Umbilical cord (tissue), 1 donor: ENCODE measurements at regions not wholly inside any gene's neighbourhood (a gene's known extent, or its start where the extent isn't known, plus 50 kb on each side); places are given as distances from the start of the nearest gene placed in this dataset.
"Not testable (repeated sequence)": the region's sequence is repeated elsewhere in the genome, so short reads cannot be mapped to it uniquely, and the experiment has no call there.

Experiments used
- DNase-seq: peaks from one replicate; pipeline ENCODE4 v3.0.0-alpha.2; 2015; ENCODE audit warnings: low spot score

DNA sequence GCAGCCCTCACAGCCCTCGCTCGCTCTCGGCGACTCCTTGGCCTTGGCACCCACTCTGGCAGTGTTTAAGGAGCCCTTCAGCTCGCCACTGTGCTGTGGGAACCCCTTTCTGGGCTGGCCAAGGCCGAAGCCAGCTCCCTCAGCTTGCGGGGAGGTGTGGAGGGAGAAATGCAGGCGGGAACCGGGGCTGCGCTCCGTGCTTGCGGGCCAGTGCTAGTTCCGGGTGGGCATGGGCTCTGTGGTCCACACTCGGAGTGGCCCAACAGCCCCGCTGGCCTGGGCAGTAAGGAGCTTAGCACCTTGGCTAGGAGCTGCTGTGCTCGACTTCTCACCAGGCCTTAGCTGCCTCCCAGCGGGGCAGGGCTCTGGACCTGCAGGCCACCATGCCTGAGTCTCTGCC, 192.6 kb downstream of the COX18 start:
- DNase-seq = no peak

DNA sequence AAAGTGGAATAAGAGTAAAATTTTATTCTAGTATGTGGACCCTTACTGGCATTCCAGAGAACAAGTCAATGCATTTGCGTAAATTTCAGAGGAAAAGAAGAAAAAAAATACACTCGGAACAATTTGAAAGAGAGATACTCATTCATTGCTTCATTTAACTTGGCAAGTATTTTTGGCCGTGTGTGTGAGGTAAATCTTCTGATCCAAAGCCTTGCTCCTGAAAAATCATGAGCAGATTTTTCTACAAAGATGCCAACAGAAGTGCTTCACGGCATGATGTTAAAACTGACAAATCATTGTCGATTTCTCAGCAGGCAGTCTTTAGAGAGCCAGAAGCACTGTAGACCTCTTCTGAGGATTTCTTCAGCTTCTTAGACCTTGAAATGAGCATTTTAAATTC, 194.0 kb downstream of the COX18 start:
- DNase-seq = no peak

- DNase-seq = no peak
Observed at GRCh38 chr4:72875138-72875537, 194.4 kb downstream of the COX18 start.

DNA sequence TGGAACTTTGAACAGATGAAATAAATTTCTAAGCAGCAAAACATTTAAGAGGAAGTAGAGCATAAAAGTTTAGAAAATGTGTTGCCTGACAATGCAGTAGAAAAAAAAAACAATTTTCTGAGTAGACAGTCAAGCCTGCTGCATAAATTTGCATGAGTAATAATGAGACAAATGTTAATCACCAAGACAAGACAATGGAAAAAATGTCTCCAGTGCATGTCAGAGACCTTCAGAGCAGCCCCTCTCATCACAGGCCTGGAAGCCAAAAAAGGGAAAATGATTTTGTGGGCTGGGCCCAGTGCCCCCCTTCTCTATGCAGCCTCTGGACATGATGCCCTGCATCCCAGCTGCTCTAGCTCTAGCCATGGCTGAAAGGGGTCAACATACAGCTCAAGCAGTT, 204.6 kb downstream of the COX18 start:
- DNase-seq = no peak

DNA sequence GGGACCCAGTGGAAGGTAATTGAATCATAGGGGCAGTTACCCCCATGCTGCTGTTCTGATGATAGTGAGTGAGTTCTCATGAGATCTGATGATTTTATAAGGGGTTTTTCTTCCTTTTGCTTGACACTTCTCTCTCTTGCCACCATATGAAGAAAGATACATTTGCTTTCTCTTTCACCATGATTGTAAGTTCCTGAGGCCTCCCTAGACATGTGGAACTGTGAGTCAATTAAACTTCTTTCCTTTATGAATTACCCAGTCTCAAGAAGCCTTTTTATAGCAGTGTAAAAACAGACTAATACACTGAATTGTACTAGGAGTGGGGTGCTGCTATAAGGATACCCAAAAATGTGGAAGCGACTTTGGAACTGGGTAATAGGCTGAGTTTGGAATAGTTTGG, 205.2 kb downstream of the COX18 start:
- DNase-seq = not testable (repeated sequence)

GRCh38 chr4:72860766-72861165, 208.8 kb downstream of the COX18 start:
- DNase-seq = no peak

GRCh38 chr4:72858328-72858727, 211.2 kb downstream of the COX18 start:
- DNase-seq = no peak

- no peak for DNase-seq
Observed at GRCh38 chr4:72857787-72858186, 211.7 kb downstream of the COX18 start.

DNA sequence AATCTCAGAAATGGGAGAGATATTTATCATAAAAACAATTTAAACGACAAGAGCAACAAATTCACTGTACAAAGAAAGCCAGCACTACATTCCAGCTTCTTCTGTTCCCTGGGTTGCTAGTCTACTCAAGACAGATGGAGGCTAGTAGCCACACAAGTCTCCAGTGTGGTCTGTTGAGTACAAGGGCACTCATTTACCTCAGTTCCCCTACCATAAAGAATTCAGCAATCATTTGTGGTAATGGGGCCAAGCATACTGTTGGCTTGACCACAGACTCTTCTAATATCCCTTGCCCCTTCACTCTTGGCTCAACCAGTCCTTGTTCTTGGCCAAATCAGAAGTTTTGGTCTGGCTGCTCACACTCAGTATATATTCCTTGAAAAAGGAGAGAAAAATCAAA, 212.3 kb downstream of the COX18 start:
- no peak for DNase-seq

- no peak for DNase-seq
Observed at GRCh38 chr4:72846280-72847111, 223.0 kb downstream of the COX18 start.

- DNase-seq = no peak
Observed at GRCh38 chr4:72843466-72843865, 226.1 kb downstream of the COX18 start.

- DNase-seq = no peak
Observed at GRCh38 chr4:72842323-72842722, 227.2 kb downstream of the COX18 start.

- DNase-seq = not testable (repeated sequence)
Observed at GRCh38 chr4:72840166-72840565, 229.3 kb downstream of the COX18 start.

DNA sequence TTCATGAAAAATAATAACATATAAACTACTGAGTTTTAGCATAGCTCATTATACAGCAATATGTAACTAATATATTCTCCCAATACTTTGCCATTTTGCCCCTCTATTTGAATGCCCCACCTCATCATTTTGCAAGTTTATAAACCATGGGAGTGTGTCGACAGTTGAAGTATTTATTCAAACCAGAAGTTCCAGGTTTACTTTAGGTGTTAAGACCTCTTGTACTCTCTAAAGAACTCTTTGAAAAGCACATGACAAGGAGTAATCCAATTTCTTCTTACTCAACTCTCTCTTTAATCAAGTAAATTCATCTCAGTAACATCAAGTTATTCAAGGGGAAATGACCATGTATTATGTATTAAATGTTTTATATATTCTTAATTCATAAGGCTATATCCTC, 240.7 kb downstream of the COX18 start:
- DNase-seq = no peak

- no peak for DNase-seq
Observed at GRCh38 chr4:72827968-72828367, 241.5 kb downstream of the COX18 start.

- DNase-seq = no peak
Observed at GRCh38 chr4:72820107-72820506, 249.4 kb downstream of the COX18 start.

GRCh38 chr4:72817012-72817411, 248.0 kb upstream of the ADAMTS3 start:
- no peak for DNase-seq

GRCh38 chr4:72814241-72814640, 245.2 kb upstream of the ADAMTS3 start:
- no peak for DNase-seq

- no peak for DNase-seq
Observed at GRCh38 chr4:72809208-72809607, 240.2 kb upstream of the ADAMTS3 start.

- no peak for DNase-seq
Observed at GRCh38 chr4:72805284-72805683, 236.3 kb upstream of the ADAMTS3 start.

DNA sequence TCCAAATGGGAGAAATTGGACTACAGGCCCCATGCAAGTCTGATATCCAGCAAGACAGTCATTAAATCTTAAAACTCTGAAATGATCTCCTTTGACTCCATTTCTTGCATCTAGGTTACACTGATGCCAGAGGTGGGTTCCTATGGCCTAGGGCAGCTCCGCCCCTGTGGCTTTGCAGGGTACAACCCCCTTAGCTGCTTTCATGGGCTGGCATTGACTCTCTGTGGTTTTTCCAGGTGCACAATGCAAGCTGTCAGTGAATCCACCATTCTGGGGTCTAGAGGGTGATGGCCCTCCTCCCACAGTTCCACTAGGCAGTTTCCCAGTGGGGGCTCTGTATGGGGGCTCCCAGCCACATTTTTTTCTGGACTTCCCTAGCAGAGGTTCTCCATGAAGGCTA, 228.5 kb upstream of the ADAMTS3 start:
- DNase-seq = no peak

GRCh38 chr4:72791054-72791453, 222.0 kb upstream of the ADAMTS3 start:
- DNase-seq = no peak

DNA sequence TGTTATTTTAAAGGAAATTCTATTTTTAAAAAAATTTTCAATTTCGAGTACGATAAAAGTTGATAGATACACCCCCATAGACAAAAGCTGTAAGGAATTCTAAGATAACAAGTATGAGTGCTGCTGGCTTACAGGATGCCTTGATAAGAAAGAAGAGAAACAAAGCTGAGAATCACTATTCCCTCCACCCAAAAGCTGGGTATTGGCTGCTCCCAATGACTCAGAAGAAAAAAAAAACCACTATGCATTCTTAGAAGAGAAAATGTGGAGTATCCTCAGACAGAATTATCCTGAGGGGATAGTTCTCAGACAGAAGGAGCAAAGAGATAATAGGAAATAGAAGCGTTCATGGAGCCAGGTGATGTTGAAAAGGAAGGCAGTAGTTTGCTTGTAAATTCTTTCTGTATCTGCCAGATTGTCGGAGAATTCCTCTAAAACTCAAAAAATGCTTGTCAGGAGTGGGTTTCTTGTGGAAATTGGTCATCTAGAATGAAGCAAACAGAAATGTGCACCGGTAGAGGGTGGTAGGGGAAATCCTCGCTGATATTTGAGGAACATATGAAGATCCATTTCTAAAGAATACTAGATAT, 217.5 kb upstream of the ADAMTS3 start:
- DNase-seq = no peak
